OCI-LY1 (cell line): ENCODE measurements at regions not wholly inside any gene's neighbourhood (a gene's known extent, or its start where the extent isn't known, plus 50 kb on each side); places are given as distances from the start of the nearest gene placed in this dataset.

Experiments used
- EZH2 ChIP-seq: fragments of 200-600 bp; sonication (generic), shearing (Covaris generic); IDR thresholded peaks from 2 replicates; pipeline ENCODE4 v1.8.0; 2017; ENCODE audit warnings: borderline replicate concordance, mixed run types, mild to moderate bottlenecking, antibody characterized with exemption, low read length, moderate library complexity, mixed read lengths
- TF ChIP-seq, protein P1 (sequence below): fragments of 200-600 bp; sonication (generic), shearing (Covaris generic); IDR thresholded peaks from 2 replicates; pipeline ENCODE4 v1.5.1; 2017; ENCODE audit warnings: mild to moderate bottlenecking, antibody characterized with exemption, low read length, moderate library complexity, mixed read lengths

DNA sequence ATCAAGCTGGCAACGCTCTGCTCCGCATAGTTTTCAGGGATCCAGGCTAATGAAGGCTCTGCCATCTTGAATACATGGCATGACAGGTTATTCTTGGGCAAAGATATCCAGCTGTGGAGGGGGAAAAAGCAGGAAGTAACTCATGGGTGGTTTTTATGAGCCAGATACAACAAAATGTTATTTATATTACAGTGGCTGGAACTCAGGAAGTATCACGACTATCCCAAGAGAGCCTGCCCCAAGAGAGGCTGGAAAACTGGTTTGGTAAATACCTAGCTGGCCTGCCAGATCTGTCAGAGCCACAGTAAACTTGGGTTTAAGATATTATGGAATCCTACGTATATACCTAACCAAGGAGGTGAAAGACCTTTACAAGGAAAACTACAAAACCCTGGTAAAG, 462.8 kb upstream of the ANKRD30A start:
- TF ChIP-seq, protein P1, sequence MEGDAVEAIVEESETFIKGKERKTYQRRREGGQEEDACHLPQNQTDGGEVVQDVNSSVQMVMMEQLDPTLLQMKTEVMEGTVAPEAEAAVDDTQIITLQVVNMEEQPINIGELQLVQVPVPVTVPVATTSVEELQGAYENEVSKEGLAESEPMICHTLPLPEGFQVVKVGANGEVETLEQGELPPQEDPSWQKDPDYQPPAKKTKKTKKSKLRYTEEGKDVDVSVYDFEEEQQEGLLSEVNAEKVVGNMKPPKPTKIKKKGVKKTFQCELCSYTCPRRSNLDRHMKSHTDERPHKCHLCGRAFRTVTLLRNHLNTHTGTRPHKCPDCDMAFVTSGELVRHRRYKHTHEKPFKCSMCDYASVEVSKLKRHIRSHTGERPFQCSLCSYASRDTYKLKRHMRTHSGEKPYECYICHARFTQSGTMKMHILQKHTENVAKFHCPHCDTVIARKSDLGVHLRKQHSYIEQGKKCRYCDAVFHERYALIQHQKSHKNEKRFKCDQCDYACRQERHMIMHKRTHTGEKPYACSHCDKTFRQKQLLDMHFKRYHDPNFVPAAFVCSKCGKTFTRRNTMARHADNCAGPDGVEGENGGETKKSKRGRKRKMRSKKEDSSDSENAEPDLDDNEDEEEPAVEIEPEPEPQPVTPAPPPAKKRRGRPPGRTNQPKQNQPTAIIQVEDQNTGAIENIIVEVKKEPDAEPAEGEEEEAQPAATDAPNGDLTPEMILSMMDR, result no peak
- TF ChIP-seq EZH2, result no peak
